Ectodermal cell (in vitro differentiated cells): ENCODE measurements at regions not wholly inside any gene's neighbourhood (a gene's known extent, or its start where the extent isn't known, plus 50 kb on each side); places are given as distances from the start of the nearest gene placed in this dataset.

ENCODE experiments used
- H3K27ac ChIP-seq: 2 replicates; pipeline ENCODE4 v1.7.0; 2013; ENCODE audit warnings: mild to moderate bottlenecking, low read depth, low read length; ENCODE audit not compliant: insufficient read depth, poor library complexity, severe bottlenecking
- H3K27me3 ChIP-seq: 2 replicates; pipeline ENCODE4 v1.7.0; 2013; ENCODE audit warnings: mild to moderate bottlenecking, low read length; ENCODE audit not compliant: insufficient read depth, control insufficient read depth, poor library complexity, severe bottlenecking
- H3K36me3 ChIP-seq: one replicate; pipeline ENCODE4 v1.7.0; 2013; ENCODE audit warnings: low read length; ENCODE audit not compliant: control insufficient read depth, insufficient read depth
- H3K4me1 ChIP-seq: one replicate; pipeline ENCODE4 v1.7.0; 2013; ENCODE audit warnings: low read length; ENCODE audit not compliant: control insufficient read depth, insufficient read depth
- H3K4me3 ChIP-seq: 2 replicates; pipeline ENCODE4 v1.7.0; 2013; ENCODE audit warnings: low read depth, low read length, control low read depth; ENCODE audit not compliant: insufficient read depth
- H3K9me3 ChIP-seq: 2 replicates; pipeline ENCODE4 v1.7.0; 2013; ENCODE audit warnings: mild to moderate bottlenecking, low read length, moderate library complexity; ENCODE audit not compliant: control insufficient read depth
- WGBS, 2 experiments: methylation state at CpG; one replicate each; pipeline ENCODE4 v1.1.7; 2013; ENCODE audit warnings: missing lambda C conversion rate in 2 of 2; 5-methylcytosine and 5-hydroxymethylcytosine counted together

DNA sequence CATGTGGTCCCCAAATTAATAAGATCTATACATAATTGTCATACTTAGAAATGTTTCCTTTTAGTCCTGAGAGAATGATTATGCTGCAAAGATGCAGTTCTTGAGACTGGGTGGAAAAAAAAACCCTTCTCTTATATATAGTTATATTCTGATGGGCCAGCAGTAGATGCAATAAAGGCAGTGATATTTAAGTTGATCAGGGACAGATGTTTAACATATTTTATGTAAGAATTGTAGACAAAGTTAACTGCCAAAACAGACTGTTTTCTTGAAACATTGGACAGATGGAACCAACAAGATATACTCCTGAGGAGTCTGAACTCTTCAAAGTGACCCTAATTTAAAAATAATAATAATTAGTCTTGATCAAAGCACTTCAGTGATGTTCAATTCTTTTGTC lies 172.0 kb upstream of the LRIG1 start:
- Histone ChIP-seq H3K36me3 (no peaks in the 10 kb centered on the region), H3K4me3 (no peak overlapping the region), H3K4me1 (no peaks in the 10 kb centered on the region), H3K9me3 (no peaks in the 10 kb centered on the region), H3K27ac (no peak overlapping the region), H3K27me3 (no peaks in the 10 kb centered on the region)

DNA sequence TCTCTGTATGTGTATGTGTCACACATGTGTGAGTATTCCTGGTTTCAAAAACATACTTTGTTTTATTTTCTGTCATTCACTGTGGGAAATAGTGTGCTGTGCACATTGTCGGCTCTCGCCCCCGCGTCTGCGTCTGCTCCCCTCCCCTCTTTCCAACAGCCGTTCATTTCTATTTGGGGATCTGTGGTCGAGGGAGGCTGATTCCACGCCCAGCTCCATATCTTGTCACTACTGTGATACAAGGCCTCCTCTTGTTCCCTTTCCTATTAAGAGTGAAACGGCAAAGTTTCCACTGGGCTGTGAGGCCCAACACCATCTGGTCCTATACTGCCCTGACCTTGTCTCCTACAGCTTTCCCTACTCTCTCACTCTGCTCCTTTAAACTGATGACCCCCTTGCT lies 172.5 kb upstream of the LRIG1 start:
- Histone ChIP-seq H3K4me1 (no peaks in the 10 kb centered on the region), H3K36me3 (no peaks in the 10 kb centered on the region), H3K4me3 (no peak overlapping the region), H3K9me3 (no peaks in the 10 kb centered on the region), H3K27me3 (no peaks in the 10 kb centered on the region), H3K27ac (no peak overlapping the region)
- WGBS, 2 experiments: 92 to 93% methylated on average over 9 of the region's 9 CpGs

DNA sequence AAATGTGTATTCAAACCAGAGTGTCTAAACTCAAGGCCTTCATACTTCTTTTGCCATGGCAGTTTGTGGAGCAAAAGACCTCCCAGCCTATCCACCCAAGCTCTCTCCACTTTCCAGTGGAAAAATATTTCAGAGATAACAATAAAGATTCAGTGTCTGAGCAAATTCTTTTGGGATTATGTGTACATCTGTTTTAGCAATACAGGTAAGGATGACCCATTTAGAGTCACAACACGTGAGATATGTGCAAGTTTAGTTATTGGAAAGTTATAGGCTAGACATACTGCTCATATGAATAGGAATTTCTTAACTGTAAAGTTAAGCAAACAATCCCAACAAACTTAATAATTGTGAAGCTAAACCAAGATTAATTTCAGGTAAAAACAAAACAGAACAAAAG lies 174.5 kb upstream of the LRIG1 start:
- H3K9me3 ChIP-seq: no peaks in the 10 kb centered on the region
- 100% methylated on average over 1 of the region's 1 CpG; no CpG with 5 or more reads in 1 of the 2 experiments for WGBS, 2 experiments
- no peaks in the 10 kb centered on the region for H3K4me1 ChIP-seq
- H3K36me3 ChIP-seq: no peaks in the 10 kb centered on the region
- H3K27ac ChIP-seq: no peak overlapping the region
- H3K4me3 ChIP-seq: no peak overlapping the region
- no peaks in the 10 kb centered on the region for H3K27me3 ChIP-seq

DNA sequence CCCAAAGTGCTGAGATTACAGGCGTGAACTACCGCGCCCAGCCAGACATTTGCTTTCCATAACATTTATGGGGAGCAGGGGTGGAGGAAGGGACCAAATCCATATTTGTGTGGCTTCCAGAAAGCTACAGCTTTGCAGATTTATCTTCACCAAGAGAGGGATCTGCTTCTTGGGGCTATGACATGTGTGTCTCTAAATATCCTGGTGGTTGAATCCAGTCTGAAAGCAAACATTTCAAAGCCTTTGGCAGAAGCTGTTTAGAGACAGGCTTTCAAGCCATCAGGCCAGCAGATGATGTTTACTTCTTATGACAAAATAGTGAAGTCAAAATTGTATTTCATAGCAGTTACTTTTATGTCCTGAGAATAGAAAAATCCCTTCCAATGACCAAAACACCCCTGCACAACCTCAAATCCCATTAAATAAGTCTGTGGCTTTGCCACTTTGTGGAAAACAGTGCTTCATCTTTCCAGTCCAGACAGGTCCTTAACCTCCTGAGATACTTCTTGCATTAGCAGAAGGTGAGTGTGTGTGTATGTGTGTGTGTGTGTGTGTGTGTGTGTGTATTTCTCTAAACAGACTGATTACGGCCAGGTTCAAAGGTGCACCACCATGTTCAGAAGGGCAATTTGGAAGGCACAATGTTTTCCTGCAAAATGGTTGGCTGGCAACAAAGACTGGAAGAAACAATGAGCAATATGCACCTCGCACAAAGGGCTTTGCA lies 191.4 kb upstream of the LRIG1 start:
- Histone ChIP-seq H3K27me3 (no peaks in the 10 kb centered on the region), H3K36me3 (no peaks in the 10 kb centered on the region), H3K4me3 (no peak overlapping the region), H3K4me1 (no peaks in the 10 kb centered on the region), H3K9me3 (no peaks in the 10 kb centered on the region), H3K27ac (no peak overlapping the region)
- 89 to 92% methylated on average over 5 of the region's 5 CpGs for WGBS, 2 experiments

DNA sequence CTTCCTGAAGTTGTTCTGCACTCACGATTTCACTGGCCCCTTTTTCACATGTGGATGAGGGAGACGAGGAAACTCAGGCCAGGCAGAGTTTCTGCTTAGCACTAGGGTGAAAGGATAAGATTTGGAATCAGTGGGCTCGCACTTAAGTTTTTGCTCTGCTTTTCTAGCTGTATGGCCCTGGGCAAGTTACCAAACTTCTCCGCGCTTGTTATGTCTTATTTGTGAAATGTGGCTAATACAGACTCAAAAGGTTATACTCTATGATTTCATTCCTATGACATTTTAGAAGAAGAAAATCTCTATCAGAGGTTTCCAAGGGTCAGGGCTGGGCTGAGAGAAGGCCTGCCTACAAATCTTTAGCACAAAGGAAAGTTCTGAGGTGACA lies 191.9 kb upstream of the LRIG1 start:
- H3K27ac ChIP-seq: no peak overlapping the region
- H3K27me3 ChIP-seq: no peaks in the 10 kb centered on the region

DNA sequence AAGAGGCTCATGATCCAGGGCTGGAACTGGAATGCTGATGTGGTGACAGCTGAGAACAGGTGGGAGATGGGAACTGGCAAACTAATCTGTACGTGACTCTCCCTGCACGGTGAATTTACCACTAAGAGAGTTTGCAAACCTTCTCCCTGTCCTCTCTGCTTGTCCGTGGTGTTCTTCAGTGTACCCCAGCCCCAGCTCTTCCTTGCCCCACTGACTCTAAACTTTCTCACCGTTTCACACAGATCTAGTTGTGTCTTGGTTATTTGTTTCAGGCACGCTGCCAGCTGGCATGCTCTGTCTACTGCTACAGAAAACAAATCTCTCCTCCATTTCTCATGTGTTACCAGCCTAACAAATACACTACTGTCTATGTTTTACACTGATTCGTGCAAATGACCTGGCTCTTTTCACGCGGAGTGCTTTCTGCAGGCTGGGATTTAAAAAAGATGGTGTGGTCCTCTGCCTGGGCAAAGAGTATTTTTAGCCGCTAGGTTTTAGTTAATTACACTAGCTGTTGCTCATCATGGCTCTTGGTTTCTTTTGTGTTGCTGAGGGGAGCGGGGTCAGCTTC lies 192.7 kb upstream of the LRIG1 start:
- WGBS, 2 experiments: 76 to 78% methylated on average over 10 of the region's 10 CpGs
- Histone ChIP-seq H3K4me3 (no peak overlapping the region), H3K36me3 (no peaks in the 10 kb centered on the region), H3K4me1 (no peaks in the 10 kb centered on the region), H3K9me3 (no peaks in the 10 kb centered on the region), H3K27ac (no peak overlapping the region), H3K27me3 (no peaks in the 10 kb centered on the region)

More for the DNA sequence above, 191.9 kb upstream of the LRIG1 start:
- no peak overlapping the region for H3K4me3 ChIP-seq
- H3K36me3 ChIP-seq: no peaks in the 10 kb centered on the region
- no peaks in the 10 kb centered on the region for H3K9me3 ChIP-seq
- no peaks in the 10 kb centered on the region for H3K4me1 ChIP-seq
- WGBS, 2 experiments: 85 to 95% methylated on average over 3 to 5 of the region's 5 CpGs

DNA sequence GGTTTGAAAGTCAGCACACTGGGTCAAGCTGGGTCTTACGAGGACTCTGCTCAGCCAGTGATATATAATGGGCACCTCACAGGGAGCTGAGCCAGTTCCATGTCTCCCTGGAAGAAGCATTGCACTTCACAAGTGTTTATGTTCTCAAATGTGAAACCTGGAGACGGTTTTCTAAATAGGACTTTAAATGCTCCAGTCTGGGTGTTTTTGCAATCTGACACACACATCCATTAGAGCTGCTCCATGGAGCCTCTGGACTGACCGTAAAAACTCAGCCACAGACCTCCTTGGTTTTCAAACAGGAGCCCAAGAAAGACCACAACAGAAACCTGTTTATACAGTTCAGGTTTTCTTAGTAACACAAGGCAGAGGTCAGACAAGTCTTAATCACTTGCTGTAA lies 201.3 kb upstream of the LRIG1 start:
- 92 to 93% methylated on average over 3 of the region's 3 CpGs for WGBS, 2 experiments
- Histone ChIP-seq H3K9me3 (no peaks in the 10 kb centered on the region), H3K4me1 (no peaks in the 10 kb centered on the region)

DNA sequence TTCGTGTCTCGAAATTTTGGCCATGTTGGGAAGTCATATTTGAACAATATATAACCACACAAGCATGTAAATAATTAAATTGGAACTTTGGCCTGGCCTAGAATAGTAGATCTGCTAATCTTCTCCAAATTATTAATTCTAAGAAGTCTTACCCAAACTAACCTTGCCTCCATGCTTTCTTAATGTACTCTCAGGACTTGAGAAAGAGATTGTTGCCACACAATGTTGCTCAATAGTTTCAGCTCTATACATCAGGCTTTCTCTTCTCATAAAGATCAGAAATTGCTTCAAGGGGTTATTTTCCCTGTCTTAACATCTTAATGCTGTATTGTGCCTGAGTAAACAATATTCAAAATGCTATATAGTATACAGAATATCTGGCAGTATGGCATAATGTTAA lies 202.7 kb upstream of the LRIG1 start:
- no peaks in the 10 kb centered on the region for H3K9me3 ChIP-seq
- no peaks in the 10 kb centered on the region for H3K36me3 ChIP-seq
- 100% methylated on average over 2 of the region's 2 CpGs for WGBS, 2 experiments
- no peak overlapping the region for H3K4me3 ChIP-seq
- H3K27me3 ChIP-seq: no peaks in the 10 kb centered on the region
- no peaks in the 10 kb centered on the region for H3K4me1 ChIP-seq
- no peak overlapping the region for H3K27ac ChIP-seq

More for the DNA sequence above, 201.3 kb upstream of the LRIG1 start:
- no peaks in the 10 kb centered on the region for H3K36me3 ChIP-seq
- H3K27me3 ChIP-seq: no peaks in the 10 kb centered on the region
- H3K4me3 ChIP-seq: no peak overlapping the region
- H3K27ac ChIP-seq: no peak overlapping the region

DNA sequence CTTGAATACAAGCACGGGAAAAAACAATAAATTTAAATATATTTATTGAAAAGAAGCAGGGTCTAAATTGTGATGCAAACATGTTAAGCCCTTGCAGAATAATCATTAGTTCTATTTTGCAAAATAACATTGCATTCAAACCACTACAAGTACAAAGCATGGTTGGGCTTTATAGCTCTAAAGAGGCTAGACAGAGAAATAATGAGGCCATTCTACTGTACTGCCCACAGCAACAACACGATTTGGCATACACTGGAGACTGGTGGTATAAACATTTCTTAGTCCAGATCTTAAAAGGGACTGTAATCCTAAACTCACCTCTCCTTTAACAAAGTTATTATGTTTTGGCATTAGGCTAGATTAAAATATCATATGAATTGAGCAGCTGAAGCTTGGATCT lies 204.3 kb upstream of the LRIG1 start:
- no peaks in the 10 kb centered on the region for H3K36me3 ChIP-seq
- H3K27ac ChIP-seq: no peak overlapping the region
- H3K4me3 ChIP-seq: no peak overlapping the region
- H3K9me3 ChIP-seq: no peaks in the 10 kb centered on the region
- no peaks in the 10 kb centered on the region for H3K27me3 ChIP-seq
- WGBS, 2 experiments: 80 to 94% methylated on average over 1 to 2 of the region's 2 CpGs
- H3K4me1 ChIP-seq: peaks cover 6% of the 10 kb centered on the region

DNA sequence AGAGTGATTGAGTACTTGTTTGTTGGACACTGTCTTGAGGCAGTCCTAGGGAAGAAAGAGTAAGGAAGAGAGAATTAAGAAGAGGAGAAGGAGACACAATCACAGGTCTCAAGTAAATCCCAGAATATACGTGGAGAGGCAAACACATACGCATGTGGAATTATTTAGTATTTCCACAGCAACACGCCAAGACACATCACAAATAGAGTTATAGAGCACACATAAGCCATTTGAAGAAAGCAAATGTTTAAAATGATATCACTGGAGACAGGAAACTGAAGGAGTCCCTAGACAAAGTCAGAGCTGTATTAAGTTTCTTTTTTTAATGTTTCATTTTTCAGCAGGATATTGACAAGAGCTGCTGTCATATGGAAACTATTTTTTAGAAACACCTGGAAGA lies 206.1 kb upstream of the LRIG1 start:
- Histone ChIP-seq H3K9me3 (no peaks in the 10 kb centered on the region), H3K4me1 (peaks cover 6% of the 10 kb centered on the region), H3K36me3 (no peaks in the 10 kb centered on the region), H3K4me3 (no peak overlapping the region), H3K27ac (no peak overlapping the region), H3K27me3 (no peaks in the 10 kb centered on the region)
- 92 to 94% methylated on average over 3 of the region's 3 CpGs for WGBS, 2 experiments
